LNCaP clone FGC (cell line): ENCODE measurements at regions not wholly inside any gene's neighbourhood (a gene's known extent, or its start where the extent isn't known, plus 50 kb on each side); places are given as distances from the start of the nearest gene placed in this dataset.
"Not testable (repeated sequence)": the region's sequence is repeated elsewhere in the genome, so short reads cannot be mapped to it uniquely, and the experiment has no call there.

Experiments used
- DNase-seq: peaks from one replicate; pipeline ENCODE4 v3.0.0-alpha.2; 2011; ENCODE audit warnings: low read depth
- H3K4me3 ChIP-seq: 2 replicates; pipeline ENCODE4 v1.5.1; 2011; ENCODE audit warnings: mild to moderate bottlenecking, low read depth, low read length, control low read depth
- CTCF ChIP-seq: IDR thresholded peaks from 2 replicates; pipeline ENCODE4 v1.5.1; 2012; ENCODE audit warnings: mild to moderate bottlenecking; ENCODE audit not compliant: control insufficient read depth, insufficient read depth; ENCODE audit errors: extremely low read depth

GRCh38 chr3:139265131-139266016, 78.4 kb upstream of the MRPS22 start:
- TF ChIP-seq CTCF = no peak
- DNase-seq = no peak
- no peak overlapping the region for H3K4me3 ChIP-seq

GRCh38 chr3:139267300-139268246, 76.2 kb upstream of the MRPS22 start:
- H3K4me3 ChIP-seq = no peak overlapping the region
- TF ChIP-seq CTCF = no peak
- no peak for DNase-seq

- H3K4me3 ChIP-seq = no peak overlapping the region
- DNase-seq = no peak
- TF ChIP-seq CTCF = no peak
Measured at GRCh38 chr3:139269984-139270383, 73.8 kb upstream of the MRPS22 start.

- not testable (repeated sequence) for DNase-seq, H3K4me3 ChIP-seq
Measured at GRCh38 chr3:139270652-139271051, 73.2 kb upstream of the MRPS22 start.

GRCh38 chr3:139280027-139280671, 63.7 kb upstream of the MRPS22 start:
- DNase-seq = no peak
- TF ChIP-seq CTCF = no peak
- H3K4me3 ChIP-seq = no peak overlapping the region

- no peak for TF ChIP-seq CTCF
- no peak overlapping the region for H3K4me3 ChIP-seq
- no peak for DNase-seq
Measured at GRCh38 chr3:139281096-139281495, 62.7 kb upstream of the MRPS22 start.
